ENCODE measurements at regions not wholly inside any gene's neighbourhood (a gene's known extent, or its start where the extent isn't known, plus 50 kb on each side); places are given as distances from the start of the nearest gene placed in this dataset.
A peak's percentile ranks its signal among the peaks of the same experiment; 100 is the strongest.

- DNase-seq, result no peak
Observed at GRCh38 chr4:63460075-63460474, 949.2 kb downstream of the TECRL start.

GRCh38 chr4:63459329-63459728, 949.9 kb downstream of the TECRL start:
- no peak for DNase-seq

GRCh38 chr4:63458010-63458409, 951.2 kb downstream of the TECRL start:
- DNase-seq, result no peak

DNA sequence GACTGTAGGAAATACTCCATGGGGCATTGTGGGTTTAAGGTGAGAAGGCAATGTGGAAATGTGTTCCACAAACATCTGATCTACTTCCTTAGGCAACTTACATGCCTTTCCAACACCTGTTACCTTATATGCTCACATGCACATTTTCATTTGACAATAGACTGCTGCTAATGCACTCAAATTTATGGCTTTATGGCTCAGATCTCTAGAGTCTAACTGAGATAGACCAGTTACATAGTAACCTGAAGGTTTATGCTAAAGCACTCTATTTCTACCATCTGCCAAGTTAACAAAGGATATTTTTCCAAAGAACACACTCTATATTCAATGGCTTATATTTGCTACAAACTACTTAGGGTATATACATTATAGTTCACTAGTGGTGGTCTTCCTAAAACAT, 969.0 kb downstream of the TECRL start:
- no peak for DNase-seq

DNA sequence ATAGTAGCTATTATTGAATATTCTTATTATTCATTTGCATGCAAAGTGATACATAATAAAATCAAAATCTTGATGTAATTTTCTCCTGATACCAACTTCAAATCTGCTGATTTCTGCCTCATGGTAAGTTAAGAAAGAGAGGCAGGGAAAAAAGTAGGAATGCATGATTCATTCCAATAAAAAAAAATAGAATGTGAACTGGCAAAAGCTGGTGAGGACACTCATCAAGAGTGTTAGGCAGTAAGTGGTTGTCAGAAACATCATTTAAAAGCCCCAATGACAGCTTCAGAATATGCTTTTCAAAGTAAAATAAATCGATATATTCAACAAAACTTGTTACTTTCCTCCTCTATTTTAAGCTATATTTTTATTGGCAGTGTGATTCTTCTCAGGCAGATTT, 979.1 kb downstream of the TECRL start:
- no peak for DNase-seq

GRCh38 chr4:63396269-63396668, 1013.0 kb downstream of the TECRL start:
- no peak for DNase-seq

GRCh38 chr4:63393544-63393943, 1015.7 kb downstream of the TECRL start:
- no peak for DNase-seq

DNA sequence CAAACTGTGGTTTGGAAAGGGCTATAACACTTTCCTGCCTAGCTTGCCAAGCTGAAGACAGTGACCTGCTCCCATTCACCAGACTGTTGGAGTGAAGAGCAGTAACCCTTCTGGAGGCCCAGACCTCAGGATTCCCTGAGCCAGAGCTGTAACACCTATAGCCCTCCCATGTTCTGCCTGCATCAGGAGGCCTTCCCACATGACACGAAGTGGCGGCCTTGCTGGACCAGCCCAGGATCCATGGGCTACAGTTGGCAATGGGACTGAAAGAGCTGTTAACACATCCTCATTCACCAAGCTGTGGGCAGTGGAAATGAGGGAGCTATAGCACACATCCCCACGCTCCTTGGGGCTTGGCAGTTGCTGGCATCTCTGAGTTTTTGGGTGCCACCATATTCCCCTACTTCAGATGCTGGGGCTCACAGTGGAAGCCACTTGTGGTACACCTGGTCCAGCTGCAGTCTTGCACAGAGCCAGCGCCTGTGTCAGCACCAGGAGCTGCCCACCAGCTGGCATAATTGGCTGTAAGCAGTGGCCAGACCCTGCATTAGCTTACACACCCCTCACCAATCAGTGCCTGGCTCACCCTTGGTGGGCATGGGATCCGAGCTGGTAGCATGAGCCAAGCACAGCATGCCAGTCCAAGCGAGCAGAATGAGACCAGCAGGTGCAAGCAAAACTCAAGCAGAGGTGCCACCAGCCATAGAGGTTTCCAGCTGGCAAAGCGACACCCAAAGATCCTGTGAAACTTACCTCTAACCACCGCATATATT, 1029.3 kb downstream of the TECRL start:
- DNase-seq, result no peak

- DNase-seq, result no peak
Observed at GRCh38 chr4:63371001-63371400, 1038.2 kb downstream of the TECRL start.

DNA sequence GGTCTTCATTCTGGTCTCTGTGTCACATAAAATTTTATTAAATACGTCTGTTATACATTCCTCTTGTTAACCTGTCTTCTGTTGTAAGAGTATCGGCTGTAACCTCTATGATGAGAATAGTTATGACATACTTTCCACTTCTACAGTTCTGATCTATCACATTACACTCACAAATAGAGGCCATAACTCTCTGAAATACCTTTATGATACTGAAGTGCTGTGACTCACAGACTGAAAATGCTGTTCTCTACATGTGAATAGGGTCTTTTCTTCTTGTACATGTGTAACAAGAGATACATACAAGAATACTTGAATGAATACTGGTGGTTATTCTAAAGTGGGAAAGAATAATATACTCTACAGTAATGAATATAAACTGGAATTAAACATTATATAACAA, 1047.6 kb downstream of the TECRL start:
- no peak for DNase-seq

GRCh38 chr4:63361066-63361465, 1048.2 kb downstream of the TECRL start:
- no peak for DNase-seq

DNA sequence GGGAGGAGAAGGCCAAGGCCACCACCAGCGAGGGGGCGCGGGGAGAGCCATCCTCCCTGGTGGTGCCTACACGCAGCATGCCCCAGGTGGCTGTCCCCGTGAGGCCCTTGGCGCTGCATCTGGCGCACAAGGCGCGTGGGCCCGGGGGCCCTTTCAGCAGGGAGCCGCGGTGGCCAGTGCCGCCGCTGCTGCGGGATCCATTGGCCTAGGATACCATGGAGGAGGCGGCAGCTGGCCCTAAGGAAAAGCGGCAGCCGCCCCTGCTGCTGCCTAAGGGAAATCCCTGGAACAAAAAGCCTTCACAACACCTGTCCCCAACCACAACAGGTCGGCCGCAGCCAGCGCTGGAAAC, 1059.6 kb downstream of the TECRL start:
- DNase-seq, result no peak

DNA sequence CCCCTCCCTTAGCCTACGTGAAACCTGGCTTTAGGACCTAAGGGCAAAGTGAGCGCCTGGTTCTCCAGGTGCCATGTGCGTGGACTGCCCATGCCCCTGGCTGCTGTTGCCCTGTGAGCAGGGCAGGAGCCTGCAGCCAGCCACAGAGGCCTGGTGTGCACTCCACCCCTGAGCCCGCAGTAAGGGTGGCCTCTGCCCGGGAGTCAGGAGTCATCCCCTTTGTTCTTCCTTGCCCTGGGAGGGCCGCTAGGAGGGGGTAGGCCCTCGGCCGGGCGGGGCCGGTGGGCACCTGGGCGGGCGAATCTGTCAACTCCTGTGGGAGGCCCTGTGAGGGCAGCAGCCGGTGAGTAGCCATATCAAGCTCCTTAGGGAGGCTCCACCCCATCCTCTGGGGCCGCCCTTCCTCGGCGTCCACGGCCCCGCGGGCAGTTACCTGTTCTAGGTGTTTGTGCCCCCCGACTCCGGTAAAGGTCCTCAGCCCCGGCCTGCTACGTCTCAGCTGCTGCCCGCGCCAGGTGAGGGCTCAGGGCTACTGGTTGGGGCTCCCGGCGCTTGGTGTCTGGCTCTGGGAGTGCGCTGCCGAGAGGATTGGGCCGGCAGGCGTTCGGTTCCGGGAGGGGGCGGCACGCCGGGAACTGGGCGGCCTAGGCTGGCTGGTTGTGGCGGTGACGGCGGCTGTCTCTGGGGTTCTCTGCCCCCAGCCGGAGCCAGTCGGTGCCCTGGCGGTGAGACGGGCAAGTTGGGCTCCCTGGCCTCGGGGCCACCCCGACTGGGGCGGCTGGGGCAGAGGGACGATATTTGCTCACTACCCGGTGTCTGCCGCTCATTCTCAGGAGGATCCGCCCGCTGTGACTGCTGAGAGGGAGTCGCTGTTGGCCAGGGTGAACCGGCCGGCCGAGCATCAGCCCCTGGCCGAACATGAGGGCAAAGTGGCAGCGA, 1060.2 kb downstream of the TECRL start:
- no peak for DNase-seq

GRCh38 chr4:63325140-63325539, 1084.1 kb downstream of the TECRL start:
- no peak for DNase-seq

DNA sequence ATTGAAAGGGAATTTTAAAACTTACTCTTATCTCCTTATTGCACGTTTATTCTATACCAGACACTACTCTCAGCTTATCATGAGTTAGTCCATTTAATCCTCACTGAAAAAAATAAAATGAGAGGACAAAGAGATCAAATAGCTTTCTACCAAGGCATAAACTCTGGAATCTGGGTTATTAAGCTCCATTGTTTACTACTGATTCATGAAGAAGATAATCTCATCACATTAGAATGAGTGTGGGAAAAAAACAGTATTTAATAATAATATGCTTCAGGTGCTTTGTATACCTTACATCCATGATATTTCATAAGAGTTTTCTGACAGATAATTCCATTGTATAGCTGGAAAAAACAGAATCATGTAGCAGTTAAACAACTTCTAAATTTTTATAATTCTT, 1092.6 kb downstream of the TECRL start:
- DNase-seq, result no peak

DNA sequence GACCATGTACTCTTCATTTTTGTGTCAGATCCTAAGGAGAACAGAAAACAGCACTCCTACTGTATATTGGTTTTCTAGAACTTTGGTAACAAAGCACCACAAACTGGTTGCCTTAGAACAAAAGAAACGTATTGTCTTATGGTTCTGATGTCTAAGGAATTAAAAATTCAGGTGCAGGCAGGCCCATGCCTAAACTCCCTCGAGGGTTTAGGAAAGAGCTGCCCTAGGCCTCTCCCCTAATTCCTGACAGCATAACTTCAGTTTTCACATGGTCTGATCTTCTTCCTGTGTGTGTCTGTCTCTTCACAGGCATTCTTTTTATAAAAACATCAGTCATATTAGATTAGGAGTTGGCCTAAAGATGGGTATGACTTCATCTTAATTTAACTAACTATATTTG, 1093.6 kb downstream of the TECRL start:
- no peak for DNase-seq

DNA sequence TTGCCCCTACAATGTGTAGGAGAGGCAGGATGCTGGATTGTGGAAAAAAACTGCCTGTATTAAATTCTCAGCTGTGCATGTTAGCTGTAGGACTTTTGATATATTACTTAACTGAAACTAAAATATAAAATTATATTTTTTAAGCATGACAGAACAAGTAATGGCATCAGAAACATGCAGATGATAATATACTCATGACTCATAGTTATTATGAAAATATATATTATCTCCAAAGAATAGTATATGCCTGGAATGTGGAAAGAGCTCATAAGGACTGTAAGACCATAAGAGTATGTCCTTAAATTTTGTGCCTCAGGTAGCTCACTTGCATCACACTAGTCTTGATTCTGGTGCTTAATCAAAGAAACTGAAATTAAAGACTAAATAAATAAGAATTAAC, 1100.6 kb downstream of the TECRL start:
- DNase-seq, result no peak

- no peak for DNase-seq
Observed at GRCh38 chr4:63302792-63303191, 1106.5 kb downstream of the TECRL start.

GRCh38 chr4:63302078-63302477, 1107.2 kb downstream of the TECRL start:
- DNase-seq, result no peak

GRCh38 chr4:63296773-63297172, 1112.5 kb downstream of the TECRL start:
- DNase-seq, result peak; percentile 9

DNA sequence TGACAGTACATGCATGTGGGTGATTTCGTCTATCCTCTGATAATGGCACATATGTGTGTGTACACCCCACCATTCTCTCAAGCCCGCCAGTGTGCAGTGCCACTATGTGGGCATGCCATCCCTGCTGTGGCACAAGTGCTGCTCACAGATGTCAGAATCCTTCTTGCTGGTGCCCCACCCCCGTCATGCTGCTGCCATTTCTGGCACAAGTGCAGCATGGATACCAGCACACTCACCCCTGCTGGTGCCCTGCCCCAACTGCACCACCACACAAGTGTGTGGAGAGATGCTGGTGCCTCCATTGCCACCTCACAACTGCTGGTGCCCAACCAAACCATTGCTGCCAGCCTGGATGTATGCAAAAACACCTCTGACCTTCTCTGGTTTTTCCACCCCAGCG, 1133.8 kb downstream of the TECRL start:
- DNase-seq, result no peak

DNA sequence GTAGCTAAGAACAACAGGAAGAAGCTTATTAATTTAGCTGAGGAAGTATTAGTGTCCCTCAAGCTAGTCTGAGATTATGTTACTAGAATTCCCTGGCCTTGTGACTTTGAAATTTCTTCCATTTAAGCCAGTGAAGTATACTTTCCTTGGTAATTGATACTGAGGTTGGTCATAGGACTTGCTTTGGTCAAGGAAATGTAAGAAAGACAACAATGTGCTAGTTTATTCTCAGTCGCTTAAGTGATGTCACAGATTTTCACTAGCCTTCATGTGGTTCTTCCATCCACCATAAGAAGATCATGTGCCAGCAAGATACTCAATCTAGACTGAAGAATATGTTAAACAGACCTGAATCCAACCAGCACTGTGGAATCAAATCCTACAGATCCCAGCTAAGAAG, 1140.1 kb downstream of the TECRL start:
- DNase-seq, result no peak

DNA sequence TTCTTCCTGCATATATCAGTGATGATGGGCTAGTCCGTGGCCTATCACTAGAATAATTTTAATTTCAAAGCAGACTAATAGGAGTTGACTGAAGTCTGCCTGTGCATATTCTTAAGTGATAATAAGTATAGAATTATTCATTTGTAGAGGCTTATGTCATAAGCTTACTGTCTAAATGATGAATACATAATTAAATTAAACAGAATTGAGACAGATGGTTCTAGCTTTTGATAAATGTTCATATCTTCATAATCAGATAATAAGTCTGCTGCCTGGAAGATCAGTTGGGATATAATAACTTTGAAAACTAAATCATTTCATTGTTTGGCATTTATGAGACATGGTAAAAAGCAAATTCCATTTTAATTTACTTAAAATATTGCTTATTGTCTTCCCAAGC, 1175.6 kb downstream of the TECRL start:
- no peak for DNase-seq

DNA sequence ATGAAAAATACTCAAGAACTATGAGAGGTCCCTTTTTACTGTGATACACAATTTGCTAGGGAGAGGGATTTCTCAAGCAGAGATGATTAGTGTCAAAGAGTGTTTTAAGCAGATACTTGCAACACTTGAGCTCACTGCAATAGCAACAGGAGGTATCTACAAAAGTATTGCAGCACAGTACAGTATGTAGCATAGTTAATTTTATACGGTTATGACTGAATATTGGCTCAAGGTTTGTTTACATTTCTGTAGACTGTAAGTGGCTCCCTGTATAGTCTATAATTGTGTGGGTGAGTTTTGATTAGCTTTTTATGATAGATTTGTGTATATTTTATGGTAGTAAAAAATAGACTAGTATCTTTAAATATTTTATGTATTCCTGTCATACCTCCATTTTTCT, 1177.2 kb downstream of the TECRL start:
- DNase-seq, result no peak

All from NCI-H1105 treated with DMSO at 0.1 percent for 48 hours (cell line).